Effector memory CD4-positive, alpha-beta T cell (primary cell): ENCODE measurements at regions not wholly inside any gene's neighbourhood (a gene's known extent, or its start where the extent isn't known, plus 50 kb on each side); places are given as distances from the start of the nearest gene placed in this dataset.
"Not testable (repeated sequence)": the region's sequence is repeated elsewhere in the genome, so short reads cannot be mapped to it uniquely, and the experiment has no call there.

ENCODE experiments used
- DNase-seq, 3 donors: peaks; one replicate each; pipeline ENCODE4 v3.0.0-alpha.2; 2020
- H3K27ac ChIP-seq: 2 replicates; pipeline ENCODE4 v1.7.0; 2013; ENCODE audit warnings: mild to moderate bottlenecking, low read length, moderate library complexity; ENCODE audit not compliant: insufficient read depth, poor library complexity, severe bottlenecking
- H3K27me3 ChIP-seq: replicated peaks from 2 replicates; pipeline ENCODE4 v1.7.0; 2013; ENCODE audit warnings: mild to moderate bottlenecking, low read length; ENCODE audit not compliant: insufficient read depth, control insufficient read depth, poor library complexity, severe bottlenecking
- H3K36me3 ChIP-seq: 2 replicates; pipeline ENCODE4 v1.7.0; 2013; ENCODE audit warnings: mild to moderate bottlenecking, low read length, moderate library complexity; ENCODE audit not compliant: control insufficient read depth, insufficient read depth
- H3K4me1 ChIP-seq: 2 replicates; pipeline ENCODE4 v1.7.0; 2013; ENCODE audit warnings: low read length, mild to moderate bottlenecking; ENCODE audit not compliant: control insufficient read depth, insufficient read depth, poor library complexity, severe bottlenecking
- H3K4me3 ChIP-seq: 2 replicates; pipeline ENCODE4 v1.7.0; 2013; ENCODE audit warnings: low read length, low read depth, mild to moderate bottlenecking; ENCODE audit not compliant: insufficient read depth, poor library complexity, severe bottlenecking
- H3K9me3 ChIP-seq: 2 replicates; pipeline ENCODE4 v1.7.0; 2013; ENCODE audit warnings: mild to moderate bottlenecking, low read length, moderate library complexity; ENCODE audit not compliant: control insufficient read depth

DNA sequence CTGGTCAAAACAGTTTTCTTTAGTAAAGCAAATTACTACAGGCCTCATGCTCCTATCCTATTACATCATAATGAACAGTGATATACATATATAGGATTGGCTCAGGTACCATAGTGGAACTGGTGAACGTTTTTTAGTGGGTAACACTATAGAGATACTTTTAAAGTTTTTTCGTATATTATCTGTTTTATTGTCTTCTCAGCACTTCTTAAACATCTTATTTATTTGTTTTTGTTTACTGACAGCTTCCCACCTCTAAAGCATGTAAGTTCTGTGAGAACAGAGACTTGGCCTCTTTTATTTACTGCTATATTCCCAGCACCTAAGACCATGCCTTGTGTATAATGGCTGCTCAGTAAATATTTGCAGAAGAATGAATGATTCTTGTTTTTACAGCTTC lies 81.1 kb upstream of the PSMA6 start:
- Histone ChIP-seq H3K4me1 (no peaks in the 10 kb centered on the region), H3K9me3 (no peaks in the 10 kb centered on the region), H3K27me3 (no peaks in the 10 kb centered on the region), H3K36me3 (no peaks in the 10 kb centered on the region), H3K4me3 (no peak overlapping the region), H3K27ac (no peak overlapping the region)
- DNase-seq, result no peak

DNA sequence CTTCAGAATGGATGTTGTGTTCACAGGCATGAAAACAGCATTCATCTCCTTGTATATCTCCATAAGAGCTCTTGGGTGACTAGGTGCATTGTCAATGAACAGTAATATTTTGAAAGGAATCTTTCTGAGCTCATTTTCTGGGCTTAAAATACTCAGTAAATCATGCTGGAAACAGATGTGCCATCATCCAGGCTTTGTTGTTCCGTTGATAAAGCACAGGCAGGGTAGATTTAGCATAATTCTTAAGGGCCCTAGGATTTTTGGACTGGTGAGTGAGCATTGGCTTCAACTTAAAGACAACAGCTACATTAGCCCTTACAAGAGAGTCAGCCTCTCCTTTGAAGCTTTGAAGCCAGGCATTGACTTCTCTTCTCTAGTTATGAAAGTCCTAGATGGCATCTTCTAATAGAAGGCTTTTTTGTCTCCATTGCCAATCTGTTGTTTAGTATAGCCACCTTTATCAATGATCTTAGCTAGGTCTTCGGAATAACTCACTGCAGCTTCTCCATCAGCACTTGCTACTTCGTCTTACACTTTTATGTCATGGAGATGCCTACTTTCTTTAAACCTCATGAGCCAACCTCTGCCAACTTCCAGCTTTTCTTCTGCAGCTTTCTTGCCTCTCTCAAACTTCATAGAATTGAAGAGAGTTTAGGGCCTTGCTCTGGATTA lies 79.6 kb upstream of the PSMA6 start:
- Histone ChIP-seq H3K27me3 (no peaks in the 10 kb centered on the region), H3K4me1 (no peaks in the 10 kb centered on the region), H3K9me3 (no peaks in the 10 kb centered on the region), H3K27ac (no peak overlapping the region), H3K4me3 (no peak overlapping the region), H3K36me3 (no peaks in the 10 kb centered on the region)
- no peak for DNase-seq

GRCh38 chr14:35213143-35213788 lies 78.9 kb upstream of the PSMA6 start:
- Histone ChIP-seq H3K4me1 (no peaks in the 10 kb centered on the region), H3K27ac (no peak overlapping the region)

DNA sequence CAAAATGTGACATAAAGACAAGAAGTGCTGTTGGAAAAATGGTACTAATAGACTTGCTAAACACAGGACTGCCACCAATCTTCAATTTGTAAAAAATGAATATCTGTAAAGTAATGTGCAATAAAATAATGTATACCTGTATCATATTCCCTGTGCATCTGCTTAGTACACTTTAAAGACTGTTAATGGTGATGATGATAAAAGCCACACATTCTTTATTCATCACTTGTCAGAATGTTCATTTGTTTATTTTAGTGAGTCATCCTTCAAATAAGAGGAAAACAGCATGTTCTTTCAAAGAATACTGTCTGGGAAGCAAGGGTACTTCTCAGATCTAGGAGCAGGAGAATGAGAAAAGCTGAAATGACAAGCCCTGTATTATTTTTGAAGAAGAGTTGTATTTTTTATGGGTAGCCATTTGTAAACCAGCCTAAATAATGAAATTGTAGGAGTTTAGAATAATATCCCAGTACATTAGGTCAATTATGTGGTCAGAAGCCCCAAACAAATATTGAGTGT lies 78.3 kb upstream of the PSMA6 start:
- no peaks in the 10 kb centered on the region for H3K4me1 ChIP-seq
- no peaks in the 10 kb centered on the region for H3K36me3 ChIP-seq
- H3K4me3 ChIP-seq, result no peak overlapping the region
- no peaks in the 10 kb centered on the region for H3K9me3 ChIP-seq
- no peak for DNase-seq
- no peaks in the 10 kb centered on the region for H3K27me3 ChIP-seq
- H3K27ac ChIP-seq, result no peak overlapping the region

More at GRCh38 chr14:35213143-35213788, 78.9 kb upstream of the PSMA6 start:
- Histone ChIP-seq H3K36me3 (no peaks in the 10 kb centered on the region), H3K4me3 (no peak overlapping the region), H3K27me3 (no peaks in the 10 kb centered on the region), H3K9me3 (no peaks in the 10 kb centered on the region)
- DNase-seq, result no peak

GRCh38 chr14:35214402-35214801 lies 77.8 kb upstream of the PSMA6 start:
- not testable (repeated sequence) for H3K4me1 ChIP-seq, H3K4me3 ChIP-seq, DNase-seq, H3K27ac ChIP-seq, H3K9me3 ChIP-seq, H3K36me3 ChIP-seq, H3K27me3 ChIP-seq

- Histone ChIP-seq H3K4me3 (no peak overlapping the region), H3K27me3 (no peaks in the 10 kb centered on the region), H3K36me3 (no peaks in the 10 kb centered on the region), H3K9me3 (no peaks in the 10 kb centered on the region), H3K27ac (no peak overlapping the region), H3K4me1 (no peaks in the 10 kb centered on the region)
- DNase-seq, result no peak
These were observed 76.9 kb upstream of the PSMA6 start for GRCh38 chr14:35215110-35215813.

- H3K27ac ChIP-seq, H3K4me3 ChIP-seq, H3K9me3 ChIP-seq, H3K36me3 ChIP-seq, H3K4me1 ChIP-seq, H3K27me3 ChIP-seq, DNase-seq: not testable (repeated sequence)
These were observed 74.0 kb upstream of the PSMA6 start for GRCh38 chr14:35218176-35218575.

DNA sequence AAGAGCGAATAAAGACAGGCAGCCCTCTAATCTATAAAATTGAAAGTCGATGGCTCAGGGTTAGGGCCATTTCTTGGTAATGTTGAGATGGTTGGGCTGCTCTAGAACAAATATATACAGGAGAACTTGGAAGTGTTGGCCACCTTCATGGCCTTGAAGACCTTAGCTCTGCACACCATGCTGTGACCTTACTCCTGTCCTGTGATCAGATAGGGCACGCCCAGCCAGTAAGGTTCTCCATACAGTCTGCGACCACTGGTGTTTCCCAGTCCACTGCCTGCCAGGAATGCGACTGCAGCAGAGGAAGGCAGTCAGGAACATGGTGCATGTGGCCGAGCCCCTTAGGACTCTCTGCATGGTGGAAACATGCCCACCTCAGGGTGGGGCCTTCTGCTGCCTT lies 73.2 kb upstream of the PSMA6 start:
- peaks cover 4% of the 10 kb centered on the region for H3K36me3 ChIP-seq
- H3K9me3 ChIP-seq, result no peaks in the 10 kb centered on the region
- no peak overlapping the region for H3K27ac ChIP-seq
- no peak overlapping the region for H3K4me3 ChIP-seq
- H3K4me1 ChIP-seq, result no peaks in the 10 kb centered on the region
- no peaks in the 10 kb centered on the region for H3K27me3 ChIP-seq
- DNase-seq, result no peak

- Histone ChIP-seq H3K27ac (no peak overlapping the region), H3K4me1 (no peaks in the 10 kb centered on the region), H3K9me3 (no peaks in the 10 kb centered on the region), H3K27me3 (no peaks in the 10 kb centered on the region), H3K4me3 (no peak overlapping the region), H3K36me3 (peaks cover 4% of the 10 kb centered on the region)
- DNase-seq, result no peak
These were observed 72.0 kb upstream of the PSMA6 start for GRCh38 chr14:35220027-35220676.
